IMR-90 (cell line): ENCODE measurements at regions not wholly inside any gene's neighbourhood (a gene's known extent, or its start where the extent isn't known, plus 50 kb on each side); places are given as distances from the start of the nearest gene placed in this dataset.

Source experiments
- ATAC-seq: fragments of 200-7000 bp; cut with Tn5 transposase; 2 replicates; pipeline ENCODE4 v1.9.1; 2020; ENCODE audit warnings: low read depth, mild to moderate bottlenecking, moderate library complexity
- BruUV-seq: library from RNA; stranded (reverse); fragments of 400-500 nt; replicated peaks from 2 replicates; lab custom pipeline; 2021; lab: Mats Ljungman, UMichigan
- CTCF ChIA-PET: fragments of 300-600 bp; formaldehyde crosslinking; extraction: SDS; loops from one replicate; lab custom pipeline; 2021; ENCODE audit warnings: antibody characterized with exemption; lab: Yijun Ruan, JAX
- POLR2A ChIA-PET: fragments of 300-600 bp; sonication (Branson Sonifier 250); formaldehyde crosslinking; loops from one replicate; lab custom pipeline; 2022; ENCODE audit warnings: antibody characterized with exemption; ENCODE audit not compliant: unreplicated experiment; lab: Charles Lee
- DNase-seq: peaks from one replicate; pipeline ENCODE4 v3.0.0; 2013
- H2AFZ ChIP-seq: replicated peaks from 2 replicates; pipeline ENCODE3; 2013; ENCODE audit warnings: low read length, mild to moderate bottlenecking; ENCODE audit not compliant: poor library complexity
- H2AK5ac ChIP-seq: 2 replicates; pipeline ENCODE4 v1.6.1; 2013; ENCODE audit warnings: low read depth, low read length, inconsistent platforms
- H2AK9ac ChIP-seq: replicated peaks from 2 replicates; pipeline ENCODE3; 2013; ENCODE audit warnings: mild to moderate bottlenecking, low read depth, low read length, moderate library complexity; ENCODE audit not compliant: poor library complexity
- H2BK120ac ChIP-seq: 2 replicates; pipeline ENCODE4 v1.6.1; 2013; ENCODE audit warnings: low read depth, low read length, inconsistent platforms
- H2BK15ac ChIP-seq: 3 replicates; pipeline ENCODE4 v1.6.1; 2013; ENCODE audit warnings: low read depth, low read length, inconsistent platforms
- H2BK20ac ChIP-seq: 2 replicates; pipeline ENCODE4 v1.6.1; 2013; ENCODE audit warnings: low read depth, mild to moderate bottlenecking, inconsistent platforms, low read length, moderate library complexity
- H2BK5ac ChIP-seq: 2 replicates; pipeline ENCODE4 v1.6.1; 2013; ENCODE audit warnings: mild to moderate bottlenecking, low read depth, low read length, inconsistent platforms; ENCODE audit not compliant: poor library complexity, severe bottlenecking
- H3K14ac ChIP-seq: replicated peaks from 2 replicates; pipeline ENCODE4 v1.6.1; 2013; ENCODE audit warnings: low read depth, low read length, inconsistent platforms
- H3K18ac ChIP-seq: 2 replicates; pipeline ENCODE4 v1.6.1; 2013; ENCODE audit warnings: low read depth, low read length, control low read depth
- H3K23ac ChIP-seq: 2 replicates; pipeline ENCODE4 v1.6.1; 2013; ENCODE audit warnings: low read depth, low read length, inconsistent platforms
- H3K27ac ChIP-seq: 2 replicates; pipeline ENCODE4 v1.5.1; 2013; ENCODE audit warnings: mild to moderate bottlenecking, control low read depth, low read length; ENCODE audit not compliant: insufficient read depth
- H3K27me3 ChIP-seq: 2 replicates; pipeline ENCODE4 v1.6.1; 2013; ENCODE audit warnings: low read length; ENCODE audit not compliant: control insufficient read depth, insufficient read depth
- H3K36me3 ChIP-seq: 2 replicates; pipeline ENCODE4 v1.6.1; 2013; ENCODE audit warnings: low read length, mixed read lengths; ENCODE audit not compliant: control insufficient read depth, insufficient read depth
- H3K4ac ChIP-seq: 2 replicates; pipeline ENCODE4 v1.6.1; 2013; ENCODE audit warnings: low read depth, low read length, inconsistent platforms
- H3K4me1 ChIP-seq: 2 replicates; pipeline ENCODE4 v1.6.1; 2013; ENCODE audit warnings: low read length, mixed read lengths; ENCODE audit not compliant: control insufficient read depth, insufficient read depth
- H3K4me2 ChIP-seq: 2 replicates; pipeline ENCODE4 v1.6.1; 2013; ENCODE audit warnings: low read depth, mild to moderate bottlenecking, control low read depth, low read length, moderate library complexity
- H3K4me3 ChIP-seq: 2 replicates; pipeline ENCODE4 v1.5.1; 2013; ENCODE audit warnings: low read depth, mild to moderate bottlenecking, control low read depth, low read length, moderate library complexity; ENCODE audit not compliant: insufficient read depth
- H3K56ac ChIP-seq: 2 replicates; pipeline ENCODE4 v1.6.1; 2013; ENCODE audit warnings: low read length, inconsistent platforms; ENCODE audit not compliant: insufficient read depth; ENCODE audit errors: extremely low read depth
- H3K79me1 ChIP-seq, 2 experiments: 2 replicates each; pipeline ENCODE4 v1.6.1; 2013; ENCODE audit warnings: low read length in 2 of 2, inconsistent platforms in 1 of 2, low read depth in 1 of 2
- H3K9ac ChIP-seq: 2 replicates; pipeline ENCODE4 v1.6.1; 2013; ENCODE audit warnings: low read depth, low read length, control low read depth
- H3K9me1 ChIP-seq: 2 replicates; pipeline ENCODE4 v1.6.1; 2013; ENCODE audit warnings: low read length, inconsistent platforms; ENCODE audit not compliant: insufficient read depth
- H3K9me3 ChIP-seq: 2 replicates; pipeline ENCODE4 v1.6.1; 2013; ENCODE audit warnings: low read length; ENCODE audit not compliant: control insufficient read depth, insufficient read depth
- H4K20me1 ChIP-seq: 2 replicates; pipeline ENCODE4 v1.6.1; 2013; ENCODE audit warnings: low read length, inconsistent platforms; ENCODE audit not compliant: insufficient read depth
- H4K5ac ChIP-seq: 2 replicates; pipeline ENCODE4 v1.6.1; 2013; ENCODE audit warnings: mild to moderate bottlenecking, low read depth, low read length, control low read depth
- H4K8ac ChIP-seq, 2 experiments: 2 replicates each; pipeline ENCODE4 v1.6.1; 2013; ENCODE audit warnings: low read depth in 2 of 2, low read length in 2 of 2, control low read depth in 1 of 2, inconsistent platforms in 1 of 2
- H4K91ac ChIP-seq: 2 replicates; pipeline ENCODE4 v1.6.1; 2013; ENCODE audit warnings: low read depth, low read length, inconsistent platforms; ENCODE audit not compliant: insufficient read depth
- BHLHE40 ChIP-seq: fragments of 150-350 bp; IDR thresholded peaks from 2 replicates; pipeline ENCODE4 v1.6.1; 2016; ENCODE audit warnings: mild to moderate bottlenecking, low read depth, low read length
- CHD1 ChIP-seq: IDR thresholded peaks from 2 replicates; pipeline ENCODE4 v1.6.1; 2012; ENCODE audit warnings: low read depth, low read length, improper control_type of control experiment
- ELK1 ChIP-seq: fragments of 150-350 bp; IDR thresholded peaks from 2 replicates; pipeline ENCODE4 v1.6.1; 2016; ENCODE audit warnings: low read depth, mild to moderate bottlenecking, low read length, moderate library complexity, borderline replicate concordance
- FOS ChIP-seq: fragments of 150-350 bp; IDR thresholded peaks from 2 replicates; pipeline ENCODE4 v1.6.1; 2016; ENCODE audit warnings: low read depth, low read length
- MAFK ChIP-seq: IDR thresholded peaks from 2 replicates; pipeline ENCODE4 v1.6.1; 2012; ENCODE audit warnings: low read depth, low read length, improper control_type of control experiment
- MXI1 ChIP-seq: IDR thresholded peaks from 2 replicates; pipeline ENCODE4 v1.6.1; 2012; ENCODE audit warnings: low read depth, mild to moderate bottlenecking, low read length, moderate library complexity, borderline replicate concordance
- NFE2L2 ChIP-seq: fragments of 150-350 bp; IDR thresholded peaks from 2 replicates; pipeline ENCODE4 v1.6.1; 2016; ENCODE audit warnings: low read depth, mild to moderate bottlenecking, low read length
- RAD21 ChIP-seq: IDR thresholded peaks from 2 replicates; pipeline ENCODE4 v1.6.1; 2012; ENCODE audit warnings: low read length, improper control_type of control experiment
- RCOR1 ChIP-seq: IDR thresholded peaks from 2 replicates; pipeline ENCODE4 v1.6.1; 2012; ENCODE audit warnings: mild to moderate bottlenecking, low read length, improper control_type of control experiment; ENCODE audit not compliant: insufficient replicate concordance
- SMC3 ChIP-seq: fragments of 150-350 bp; IDR thresholded peaks from 2 replicates; pipeline ENCODE4 v1.6.1; 2016; ENCODE audit warnings: low read depth, mild to moderate bottlenecking, antibody characterized with exemption, low read length, moderate library complexity
- dilution Hi-C: fragments of 300-500 bp; cut with HindIII; formaldehyde crosslinking; loops from one replicate; pipeline ENCODE4 v1.14.3; 2018; ENCODE audit warnings: low sequenced_read_pairs; ENCODE audit not compliant: unreplicated experiment
- in situ Hi-C: fragments of 300-500 bp; cut with MboI; formaldehyde crosslinking; loops from 3 replicates; pipeline ENCODE4 v1.14.3; 2019; ENCODE audit warnings: low sequenced_read_pairs, inconsistent platforms, mixed read lengths
- intact Hi-C: fragments of 100-400 bp; cut with micrococcal nuclease; formaldehyde crosslinking; loops from 2 replicates; pipeline ENCODE4 v1.10.0; 2022

DNA sequence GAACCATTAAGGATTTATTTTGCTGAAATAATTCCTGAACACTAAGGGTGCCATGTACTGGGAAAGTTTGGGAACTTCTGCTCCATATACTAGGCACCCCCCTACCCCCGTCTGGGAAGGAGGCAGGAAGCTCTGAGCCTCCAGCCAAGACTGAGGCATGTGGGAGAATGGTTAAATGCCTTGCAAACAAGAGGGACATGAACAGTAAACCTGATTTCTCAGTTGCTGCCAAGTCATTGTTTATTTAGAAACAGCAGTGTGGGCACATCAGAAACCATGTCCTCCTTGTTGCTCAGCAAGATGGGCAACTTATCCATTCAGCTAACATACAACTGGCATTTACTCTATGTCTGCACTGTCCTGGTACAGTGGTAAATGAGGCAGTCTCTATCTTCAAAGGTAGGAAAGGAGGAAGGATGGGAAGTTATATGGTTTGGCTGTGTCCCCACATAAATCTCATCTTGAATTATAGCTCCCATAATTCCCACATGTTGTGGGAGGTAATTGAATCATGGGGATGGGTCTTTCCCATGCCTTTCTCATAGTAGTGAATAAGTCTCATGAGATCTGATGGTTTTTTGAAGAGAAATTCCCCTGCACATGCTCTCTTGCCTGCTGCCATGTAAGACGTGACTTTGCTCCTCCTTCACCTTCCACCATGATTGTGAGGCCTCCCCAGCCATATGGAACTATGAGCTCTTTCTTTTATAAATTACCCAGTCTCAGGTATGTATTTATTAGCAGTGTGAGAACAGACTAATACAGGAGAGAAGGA is 459.1 kb downstream of the MIAT start (continued):
- no peak for TF ChIP-seq RCOR1

GRCh38 chr22:27120036-27120435 is 462.6 kb downstream of the MIAT start:
- Histone ChIP-seq H2BK20ac (no peak overlapping the region), H2AFZ (no peak overlapping the region), H3K9me3 (peaks cover 5% of the 10 kb centered on the region), H3K4me2 (no peak overlapping the region), H3K18ac (no peak overlapping the region), H4K8ac (no peak overlapping the region), H3K4ac (no peak overlapping the region), H3K79me1 (no peaks in the 10 kb centered on the region), H3K56ac (no peak overlapping the region), H3K9ac (no peak overlapping the region), H3K4me3 (no peak overlapping the region), H4K20me1 (no peaks in the 10 kb centered on the region), H2BK15ac (no peak overlapping the region), H3K9me1 (peaks cover 10% of the 10 kb centered on the region), H4K91ac (no peak overlapping the region), H3K4me1 (peaks cover 6% of the 10 kb centered on the region), H3K27ac (no peak overlapping the region), H3K23ac (no peak overlapping the region), H3K36me3 (no peaks in the 10 kb centered on the region), H2AK5ac (no peak overlapping the region), H2BK5ac (no peak overlapping the region), H3K27me3 (peaks cover 7% of the 10 kb centered on the region; the same call in 1 of the 2 replicates), H3K14ac (no peak overlapping the region), H2BK120ac (no peak overlapping the region), H4K5ac (no peak overlapping the region), H2AK9ac (no peak overlapping the region)
- DNase-seq (no peak), ATAC-seq (no peak)
- intact Hi-C loops = no loop called here
- POLR2A ChIA-PET = no interaction called here
- dilution Hi-C loops = no loop called here
- in situ Hi-C loops = no loop called here
- TF ChIP-seq RCOR1 (no peak), BHLHE40 (no peak), NFE2L2 (no peak), RAD21 (no peak), SMC3 (no peak), FOS (no peak), MAFK (no peak), ELK1 (no peak), CHD1 (no peak), MXI1 (no peak)
- BruUV-seq = no TSS peak
- CTCF ChIA-PET = no interaction called here
